ENCODE measurements at regions not wholly inside any gene's neighbourhood (a gene's known extent, or its start where the extent isn't known, plus 50 kb on each side); places are given as distances from the start of the nearest gene placed in this dataset.

DNA sequence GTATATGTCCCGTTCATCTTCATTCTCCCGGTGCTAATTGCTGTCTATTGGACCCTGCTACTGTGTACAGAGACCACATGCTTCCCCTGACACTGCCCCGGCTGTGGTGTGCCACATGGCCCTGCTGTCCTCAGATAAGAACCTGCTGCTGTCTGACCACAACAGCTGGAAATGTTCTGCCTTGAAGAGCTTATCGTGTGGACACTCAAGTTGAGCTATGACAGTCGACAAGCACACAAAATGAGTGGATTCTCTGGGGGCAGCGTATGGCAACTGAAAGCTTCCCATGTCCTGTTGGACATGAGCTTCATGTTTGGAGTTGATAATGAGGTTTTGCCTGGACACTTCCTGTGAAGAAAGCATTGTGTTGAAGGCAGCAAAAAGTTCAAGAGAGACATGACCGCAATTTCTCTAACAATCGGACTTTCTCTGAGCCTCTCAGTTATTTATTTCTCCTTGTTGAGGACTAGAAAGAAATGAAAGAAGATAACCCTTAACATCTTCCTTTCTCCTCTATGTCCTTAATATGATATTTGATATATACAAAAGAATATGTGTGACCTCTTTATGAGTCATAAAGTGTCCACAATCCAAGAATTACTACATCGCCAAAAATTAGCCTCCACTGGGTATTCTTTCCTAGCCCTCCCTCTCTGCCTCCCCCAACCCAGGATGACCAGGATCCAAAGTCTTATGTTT lies 187.1 kb upstream of the TCF21 start:
- DNase-seq (no peak), ATAC-seq (no peak), FAIRE-seq (no peak)
- Histone ChIP-seq H3K27me3 (no peaks in the 10 kb centered on the region), H3K27ac (no peak overlapping the region), H3K4me3 (no peak overlapping the region), H3K9me3 (no peaks in the 10 kb centered on the region), H3K4me1 (no peaks in the 10 kb centered on the region), H3K36me3 (no peaks in the 10 kb centered on the region)
- intact Hi-C loops (cut with DNase I) = no loop called here
- WGBS, 2 donors = 53 to 63% methylated on average over 9 of the region's 9 CpGs
- TF ChIP-seq CTCF (IDR thresholded peaks at IDR 0.05) = no peak

DNA sequence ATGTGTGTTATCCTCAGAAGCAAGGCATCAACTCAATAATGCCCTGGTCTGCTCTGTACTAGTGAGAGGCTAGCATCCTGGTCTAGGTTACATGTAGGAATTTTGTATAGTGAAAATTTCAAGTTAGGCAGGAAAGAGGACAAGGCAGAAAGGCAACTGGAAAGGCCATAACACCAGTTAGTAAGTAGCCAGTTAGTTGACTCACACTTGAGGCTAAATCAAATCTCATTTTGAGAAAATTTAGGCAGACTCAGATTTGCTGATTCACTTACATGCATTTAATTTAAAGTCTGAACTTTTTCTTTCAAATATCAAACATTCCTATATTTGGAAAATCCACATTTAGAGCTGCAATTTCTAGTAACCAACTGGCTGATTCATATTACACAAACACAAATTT lies 184.5 kb upstream of the TCF21 start:
- H3K9me3 ChIP-seq = no peaks in the 10 kb centered on the region
- no peaks in the 10 kb centered on the region for H3K4me1 ChIP-seq
- ATAC-seq (no peak), FAIRE-seq (no peak), DNase-seq (no peak)
- no peaks in the 10 kb centered on the region for H3K27me3 ChIP-seq
- no peak overlapping the region for H3K27ac ChIP-seq
- no peak overlapping the region for H3K4me3 ChIP-seq
- no peaks in the 10 kb centered on the region for H3K36me3 ChIP-seq
- intact Hi-C loops (cut with DNase I) = no loop called here
- no peak for TF ChIP-seq CTCF (IDR thresholded peaks at IDR 0.05)

DNA sequence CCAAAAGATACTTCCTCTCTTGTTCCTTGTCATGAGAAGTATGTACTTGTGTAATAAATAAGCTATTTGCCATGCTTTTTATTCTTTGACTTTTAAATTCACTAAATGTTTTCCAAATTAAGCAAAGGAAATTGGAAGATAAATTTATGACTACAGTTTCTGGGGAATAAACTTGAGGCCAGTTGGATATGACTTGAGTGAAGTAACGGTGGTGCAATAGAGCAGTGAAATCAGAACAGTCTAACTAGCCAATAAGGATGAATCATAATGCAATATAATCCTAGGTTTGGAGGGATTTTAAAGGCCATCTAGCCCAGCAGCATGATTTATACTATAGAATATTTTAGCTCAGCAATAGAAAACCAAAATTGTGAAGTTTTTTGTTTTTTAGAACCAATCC lies 183.8 kb upstream of the TCF21 start:
- Histone ChIP-seq H3K27me3 (no peaks in the 10 kb centered on the region), H3K36me3 (no peaks in the 10 kb centered on the region), H3K4me3 (no peak overlapping the region), H3K27ac (no peak overlapping the region), H3K4me1 (no peaks in the 10 kb centered on the region), H3K9me3 (no peaks in the 10 kb centered on the region)
- FAIRE-seq = no peak
- WGBS, 2 donors = 62 to 66% methylated on average over 1 of the region's 1 CpG
- peak in 3 of 4 donors; percentile 25 to 52 (median 44) for ATAC-seq
- TF ChIP-seq CTCF (IDR thresholded peaks at IDR 0.05) = no peak
- intact Hi-C loops (cut with DNase I) = no loop called here
- no peak for DNase-seq

GRCh38 chr6:133705731-133706130 lies 183.2 kb upstream of the TCF21 start:
- Histone ChIP-seq H3K27ac (no peak overlapping the region), H3K4me1 (no peaks in the 10 kb centered on the region), H3K36me3 (no peaks in the 10 kb centered on the region), H3K4me3 (no peak overlapping the region), H3K9me3 (no peaks in the 10 kb centered on the region), H3K27me3 (no peaks in the 10 kb centered on the region)
- intact Hi-C loops (cut with DNase I) = no loop called here
- no peak for DNase-seq
- no peak for FAIRE-seq
- 39 to 59% methylated on average over 2 of the region's 2 CpGs for WGBS, 2 donors
- ATAC-seq = no peak
- no peak for TF ChIP-seq CTCF (IDR thresholded peaks at IDR 0.05)

DNA sequence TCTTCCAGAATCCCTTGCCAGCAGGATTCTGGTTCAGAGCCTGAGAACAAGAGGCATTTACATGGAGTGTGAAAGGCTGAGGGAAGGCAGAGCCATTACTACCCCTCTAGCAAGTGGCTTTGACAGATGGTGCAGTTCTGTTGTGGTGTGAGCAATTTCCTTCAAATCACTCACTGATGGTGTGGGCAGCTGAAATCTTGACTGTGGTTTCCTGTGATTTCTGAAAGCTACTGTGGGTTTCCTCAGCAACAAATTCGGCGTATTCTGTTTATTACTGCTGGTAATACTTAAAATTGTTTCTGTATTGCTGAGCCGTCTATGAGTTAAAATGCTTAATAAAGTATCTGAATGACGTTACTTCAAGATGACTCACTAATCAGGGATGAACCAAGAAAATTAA lies 181.5 kb upstream of the TCF21 start:
- TF ChIP-seq CTCF (IDR thresholded peaks at IDR 0.05) = no peak
- no peaks in the 10 kb centered on the region for H3K27me3 ChIP-seq
- ATAC-seq = no peak
- no peak overlapping the region for H3K27ac ChIP-seq
- intact Hi-C loops (cut with DNase I) = no loop called here
- H3K4me1 ChIP-seq = no peaks in the 10 kb centered on the region
- no peaks in the 10 kb centered on the region for H3K36me3 ChIP-seq
- H3K4me3 ChIP-seq = no peak overlapping the region
- DNase-seq = no peak
- no peaks in the 10 kb centered on the region for H3K9me3 ChIP-seq
- 48 to 66% methylated on average over 4 of the region's 4 CpGs for WGBS, 2 donors
- FAIRE-seq = no peak
